NCI-H345 treated with DMSO at 0.1 percent for 48 hours (cell line): ENCODE measurements at regions not wholly inside any gene's neighbourhood (a gene's known extent, or its start where the extent isn't known, plus 50 kb on each side); places are given as distances from the start of the nearest gene placed in this dataset.
"Not testable (repeated sequence)": the region's sequence is repeated elsewhere in the genome, so short reads cannot be mapped to it uniquely, and the experiment has no call there.

Source experiments
- DNase-seq: peaks from one replicate; lab custom pipeline; 2025; ENCODE audit not compliant: unreplicated experiment; lab: John Stamatoyannopoulos, UW

DNA sequence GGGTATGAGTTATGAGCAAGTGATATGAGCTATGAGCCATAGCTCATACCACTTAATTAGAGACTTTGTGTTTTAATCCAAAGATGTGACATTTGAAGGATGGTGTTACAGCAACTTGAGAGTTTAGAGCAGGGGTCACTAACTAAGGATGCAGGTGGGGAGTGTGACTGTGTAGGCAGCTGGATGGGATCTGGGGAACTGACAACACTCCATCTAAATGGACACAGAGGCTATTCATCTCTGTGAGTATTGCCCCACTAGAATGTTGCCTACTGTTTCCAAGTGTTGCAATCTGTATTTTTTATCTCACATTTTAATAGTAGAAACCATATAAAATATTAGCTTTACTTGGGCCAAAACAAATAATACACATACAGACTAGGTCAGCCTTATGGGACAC lies 488.1 kb upstream of the DAB2 start:
- no peak for DNase-seq

DNA sequence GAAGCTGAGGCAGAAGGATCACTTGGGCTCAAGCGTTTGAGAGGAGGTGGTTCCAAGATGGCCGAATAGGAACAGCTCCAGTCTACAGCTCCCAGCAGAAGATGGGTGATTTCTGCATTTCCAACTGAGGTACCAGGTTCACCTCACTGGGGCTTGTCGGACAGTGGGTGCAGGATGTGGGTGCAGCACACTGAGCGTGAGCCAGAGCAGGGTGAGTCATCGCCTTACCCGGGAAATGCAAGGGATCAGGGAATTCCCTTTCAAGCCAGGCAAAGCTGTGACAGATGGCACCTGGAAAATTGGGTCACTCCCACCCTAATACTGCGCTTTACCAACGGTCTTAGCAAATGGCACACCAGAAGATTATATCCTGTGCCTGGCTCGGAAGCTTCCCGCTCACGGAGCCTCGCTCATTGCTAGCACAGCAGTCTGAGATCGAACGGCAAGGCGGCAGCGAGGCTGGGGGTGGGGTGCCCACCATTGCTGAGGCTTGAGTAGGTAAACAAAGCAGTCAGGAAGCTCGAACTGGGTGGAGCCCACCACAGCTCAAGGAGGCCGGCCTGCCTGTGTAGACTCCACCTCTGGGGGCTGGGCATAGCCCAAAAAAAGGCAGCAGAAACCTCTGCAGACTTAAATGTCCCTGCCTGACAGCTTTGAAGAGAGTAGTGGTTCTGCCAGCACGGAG lies 482.6 kb upstream of the DAB2 start:
- not testable (repeated sequence) for DNase-seq

- DNase-seq, result no peak
Observed at GRCh38 chr5:39906146-39906545, 481.4 kb upstream of the DAB2 start.

DNA sequence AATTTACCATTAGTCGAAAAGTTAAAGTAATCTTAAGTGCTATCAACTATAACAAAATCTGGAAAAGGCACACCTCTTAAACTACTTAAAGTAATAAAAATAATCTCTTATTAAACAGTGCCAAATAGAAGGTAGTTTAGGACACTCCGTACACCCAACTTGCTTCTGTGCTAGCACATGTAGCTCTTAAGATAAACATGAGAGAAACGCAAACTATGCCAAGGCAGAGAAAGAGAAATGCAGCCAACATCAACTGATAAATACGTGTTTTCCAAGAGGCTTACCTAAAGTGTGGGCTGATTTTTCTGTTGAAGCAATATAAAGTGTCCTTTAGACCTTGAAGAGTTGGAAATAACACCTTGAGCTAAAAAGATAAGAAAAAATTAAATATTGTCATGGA lies 480.6 kb upstream of the DAB2 start:
- no peak for DNase-seq

DNA sequence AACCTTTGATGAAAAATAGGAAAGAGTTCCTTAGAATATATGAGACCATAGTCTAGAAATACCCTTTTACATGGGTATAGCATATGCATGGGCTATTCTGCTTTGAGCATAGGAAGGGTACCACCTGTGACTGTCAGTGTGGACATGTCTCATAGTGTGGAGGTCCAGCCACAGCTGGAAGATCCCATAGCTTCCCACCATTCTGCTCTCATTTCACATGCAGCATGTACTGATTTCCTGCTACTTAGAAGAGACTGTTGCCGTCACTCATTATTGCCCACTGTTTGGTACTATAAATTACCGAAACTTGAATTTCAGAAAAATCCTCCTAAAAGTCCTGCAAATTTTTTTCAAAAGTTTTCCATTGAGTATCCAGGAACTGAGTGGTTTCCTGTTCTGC lies 477.8 kb upstream of the DAB2 start:
- no peak for DNase-seq

DNA sequence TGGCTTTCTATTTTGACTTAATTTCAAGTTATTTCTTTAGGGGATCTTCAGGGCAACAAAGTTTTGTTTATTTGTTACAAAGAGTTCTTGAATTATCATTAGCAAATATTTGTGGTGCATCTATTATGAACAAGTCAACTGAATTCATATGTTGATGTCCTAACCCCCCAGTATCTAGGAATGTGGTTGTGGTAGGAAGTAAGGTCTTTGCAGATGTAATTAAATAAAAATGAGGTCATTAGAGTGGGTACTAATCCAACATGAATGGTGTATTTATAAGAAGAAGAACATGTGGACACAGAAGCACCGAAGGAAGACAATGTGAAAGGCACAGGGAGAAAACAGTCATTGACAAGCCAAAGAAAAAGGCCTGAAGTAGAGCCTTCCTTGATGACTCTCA lies 474.0 kb upstream of the DAB2 start:
- no peak for DNase-seq

GRCh38 chr5:39896706-39897105 lies 471.9 kb upstream of the DAB2 start:
- no peak for DNase-seq

- no peak for DNase-seq
Observed at GRCh38 chr5:39896104-39896503, 471.3 kb upstream of the DAB2 start.

- DNase-seq, result no peak
Observed at GRCh38 chr5:39892708-39893107, 467.9 kb upstream of the DAB2 start.

- DNase-seq, result no peak
Observed at GRCh38 chr5:39891376-39891775, 466.6 kb upstream of the DAB2 start.

- DNase-seq, result no peak
Observed at GRCh38 chr5:39880985-39881384, 456.2 kb upstream of the DAB2 start.

DNA sequence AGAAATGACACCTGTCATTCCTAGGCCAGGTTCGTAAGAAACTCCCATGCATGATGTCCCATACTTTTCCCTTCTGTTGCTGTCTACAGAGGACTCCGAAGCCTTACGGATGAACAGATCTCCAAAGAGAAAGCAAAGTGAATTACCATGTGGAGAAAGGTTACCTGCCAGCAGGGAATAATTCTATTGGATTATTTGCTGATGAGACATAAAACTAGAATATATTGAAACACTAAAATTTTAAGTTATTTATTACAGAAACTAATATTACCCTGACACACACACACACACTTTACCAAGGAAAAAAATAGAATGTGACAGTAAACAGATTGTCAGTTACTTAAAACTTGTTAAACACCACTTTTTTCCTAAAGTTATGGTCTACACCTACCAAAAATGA lies 452.7 kb upstream of the DAB2 start:
- DNase-seq, result no peak

- DNase-seq, result no peak
Observed at GRCh38 chr5:39876146-39876545, 451.4 kb upstream of the DAB2 start.

GRCh38 chr5:39870137-39870536 lies 445.4 kb upstream of the DAB2 start:
- no peak for DNase-seq

DNA sequence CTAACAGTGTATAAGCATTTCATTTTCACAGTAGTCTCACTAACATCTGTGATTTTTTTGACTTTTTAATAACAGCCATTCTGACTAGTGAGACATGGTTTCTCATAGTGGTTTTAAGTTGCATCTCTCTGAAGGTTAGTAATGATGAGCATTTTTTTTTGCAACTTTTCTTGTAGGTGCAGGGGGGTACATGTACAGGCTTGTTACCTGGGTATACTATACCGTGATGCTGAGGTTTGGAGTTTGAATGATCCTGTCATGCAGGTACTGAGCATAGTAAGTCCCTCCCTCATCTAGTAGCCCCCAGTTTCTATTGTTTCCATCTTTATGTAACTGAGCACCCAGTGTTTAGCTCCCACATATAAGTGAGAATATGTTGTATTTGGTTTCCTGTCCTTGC lies 444.6 kb upstream of the DAB2 start:
- no peak for DNase-seq

DNA sequence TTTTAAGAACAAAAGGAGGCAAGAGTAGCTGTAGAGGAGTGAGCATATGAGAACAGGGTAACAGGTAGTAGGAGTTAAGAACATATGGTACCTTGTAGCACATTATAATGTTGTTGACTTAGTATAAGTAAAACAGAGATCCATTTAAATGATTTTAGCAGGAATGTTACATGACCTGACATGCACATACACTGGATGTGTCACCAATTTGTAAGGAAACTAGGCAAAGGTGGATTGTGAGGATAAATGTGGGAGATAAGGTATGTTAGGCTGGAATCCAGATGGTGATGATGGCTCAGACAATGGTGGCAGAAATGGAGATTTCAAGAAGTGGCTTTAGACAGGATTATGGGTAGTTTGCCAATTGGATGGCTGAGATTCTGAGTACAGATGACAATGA lies 443.1 kb upstream of the DAB2 start:
- no peak for DNase-seq

DNA sequence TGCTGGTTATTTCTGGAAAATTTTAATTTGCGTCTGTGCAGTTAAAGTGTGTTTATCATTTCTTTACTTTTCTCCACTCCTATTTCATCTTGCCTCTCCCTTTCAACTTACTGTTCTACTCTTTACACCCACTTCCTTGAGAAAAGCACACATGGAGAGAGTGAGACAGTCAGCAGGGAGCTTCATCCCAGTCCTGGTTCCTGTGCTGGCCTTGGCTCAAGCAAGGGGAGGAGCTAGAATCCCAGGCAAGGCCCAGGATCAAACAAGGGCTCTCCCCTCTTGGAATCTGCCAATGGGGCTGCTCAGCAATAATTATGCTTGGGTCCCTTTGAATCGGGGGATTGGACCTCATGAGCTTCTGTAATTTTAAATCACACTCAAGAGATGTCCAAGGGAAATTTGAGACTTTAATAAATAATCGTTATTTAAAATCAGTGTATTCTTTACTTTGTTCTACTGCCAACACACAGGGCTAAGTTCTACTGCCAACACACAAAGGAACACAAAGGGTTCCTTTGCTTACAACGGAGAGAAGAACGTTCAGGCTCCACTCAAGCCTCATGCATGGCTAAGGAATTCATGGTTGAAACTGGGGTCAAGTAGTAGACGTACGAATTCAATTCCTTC lies 439.3 kb upstream of the DAB2 start:
- DNase-seq, result no peak

GRCh38 chr5:39857041-39857440 lies 432.3 kb upstream of the DAB2 start:
- no peak for DNase-seq

DNA sequence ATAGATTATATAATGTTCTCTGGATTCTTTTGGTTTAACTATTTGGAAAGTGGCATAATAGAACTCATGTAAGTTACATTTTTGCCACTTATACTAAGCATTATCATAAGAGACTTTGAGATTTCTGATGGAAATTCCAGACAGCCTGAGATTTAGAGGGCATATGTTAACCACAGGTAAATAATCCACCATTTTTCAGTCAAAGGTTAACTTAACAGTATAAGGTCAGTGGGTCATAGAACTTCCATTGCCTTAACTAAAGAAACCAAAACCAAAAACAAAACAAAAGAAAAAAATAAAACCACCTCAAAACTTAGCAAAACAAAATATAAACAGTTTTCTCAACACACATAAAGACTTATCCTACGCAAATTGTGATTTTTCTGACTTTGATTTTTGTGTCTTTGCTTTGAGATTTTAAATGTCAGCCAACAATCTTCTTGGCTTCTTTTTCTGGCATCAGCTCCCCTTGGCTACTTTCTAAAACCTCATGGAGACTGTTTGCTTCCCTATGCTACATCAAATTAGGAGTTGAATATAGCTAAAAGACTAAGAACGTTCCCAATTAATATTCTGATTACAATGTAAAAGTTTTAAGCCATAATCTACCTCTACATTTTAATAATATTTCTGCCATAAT lies 430.1 kb upstream of the DAB2 start:
- DNase-seq, result no peak

DNA sequence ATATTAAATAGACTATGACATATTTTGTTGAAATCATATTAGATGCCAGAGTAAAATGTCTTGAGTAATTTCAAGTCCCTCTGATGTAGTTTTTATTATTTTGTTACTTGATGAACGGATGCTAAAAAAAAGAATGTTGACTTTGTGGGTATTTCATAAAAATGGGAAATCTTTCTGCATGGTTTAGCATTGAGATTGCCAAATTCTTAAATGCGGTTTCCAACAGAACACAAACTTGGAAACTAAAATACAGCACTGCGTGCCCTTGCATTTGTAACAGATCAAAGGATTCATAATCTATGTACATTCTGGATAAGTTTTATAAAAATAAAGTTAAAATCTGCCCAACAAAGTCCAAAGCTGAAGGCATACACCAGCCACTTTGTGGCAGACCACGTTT lies 425.5 kb upstream of the DAB2 start:
- no peak for DNase-seq

GRCh38 chr5:39846144-39846543 lies 421.4 kb upstream of the DAB2 start:
- DNase-seq, result no peak

DNA sequence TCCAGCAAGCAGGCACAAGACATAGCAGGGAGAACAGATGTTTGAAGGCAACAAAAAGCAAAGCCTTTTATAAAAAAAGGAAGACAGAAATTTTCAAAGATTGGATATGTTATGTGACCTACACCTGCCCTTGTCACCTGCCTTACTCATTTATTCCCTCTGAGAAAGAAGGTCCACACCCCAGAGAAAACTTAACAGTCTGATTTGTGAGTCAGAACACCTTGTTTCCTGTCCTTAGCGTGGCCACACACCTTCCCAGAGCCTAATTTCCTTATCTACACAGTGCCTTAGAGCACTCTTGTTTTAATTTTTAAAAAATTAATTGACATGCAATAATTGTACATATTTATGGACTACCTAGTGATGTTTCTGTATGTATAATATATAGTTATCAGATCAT lies 419.0 kb upstream of the DAB2 start:
- DNase-seq, result no peak

GRCh38 chr5:39835371-39835770 lies 410.6 kb upstream of the DAB2 start:
- no peak for DNase-seq
